D341Med (cell line): ENCODE measurements at regions not wholly inside any gene's neighbourhood (a gene's known extent, or its start where the extent isn't known, plus 50 kb on each side); places are given as distances from the start of the nearest gene placed in this dataset.

Source experiments
- DNase-seq: peaks from one replicate; pipeline ENCODE4 v3.0.0; 2012; ENCODE audit warnings: low spot score

GRCh38 chr2:147647816-147648215 is 197.0 kb upstream of the ACVR2A start:
- no peak for DNase-seq

GRCh38 chr2:147646818-147647468 is 197.9 kb upstream of the ACVR2A start:
- no peak for DNase-seq

DNA sequence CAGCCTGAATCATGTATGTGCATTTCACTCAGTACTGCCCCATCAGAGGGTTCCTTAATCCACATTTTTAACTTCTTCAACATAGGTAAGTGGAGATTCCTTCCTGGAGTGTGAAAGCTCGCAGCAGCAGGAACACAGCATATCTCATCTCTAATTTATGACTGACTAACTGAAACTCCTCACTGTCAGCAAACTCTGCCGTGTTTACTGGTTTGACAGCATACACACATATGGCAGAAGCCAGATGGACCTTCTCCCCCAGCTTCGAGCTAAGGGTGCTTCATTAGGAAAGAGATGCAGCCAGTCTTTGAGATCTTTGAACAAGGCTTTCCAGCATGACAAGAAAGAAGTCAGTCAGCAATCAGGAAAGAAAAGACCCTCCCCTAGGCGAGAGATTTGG is 200.3 kb upstream of the ACVR2A start:
- DNase-seq, result no peak

DNA sequence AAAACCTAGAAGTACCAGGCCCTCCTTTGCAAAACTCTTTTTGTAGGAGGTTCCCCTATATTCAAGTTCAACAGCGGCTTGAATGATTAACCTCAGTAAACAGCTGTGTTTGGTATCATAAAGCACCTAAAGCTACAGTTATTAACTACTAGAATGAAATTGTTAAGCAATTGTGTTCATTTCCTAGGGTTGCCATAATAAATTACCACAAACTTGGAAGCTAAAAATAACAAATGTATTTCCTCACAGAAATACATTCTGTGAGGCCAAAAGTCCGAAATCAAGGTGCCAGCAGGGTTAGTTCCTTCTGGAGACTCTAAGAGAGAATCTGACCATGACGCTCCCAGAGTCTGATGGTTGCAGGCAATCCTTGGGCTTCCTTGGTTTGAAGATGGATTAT is 202.1 kb upstream of the ACVR2A start:
- DNase-seq, result no peak

DNA sequence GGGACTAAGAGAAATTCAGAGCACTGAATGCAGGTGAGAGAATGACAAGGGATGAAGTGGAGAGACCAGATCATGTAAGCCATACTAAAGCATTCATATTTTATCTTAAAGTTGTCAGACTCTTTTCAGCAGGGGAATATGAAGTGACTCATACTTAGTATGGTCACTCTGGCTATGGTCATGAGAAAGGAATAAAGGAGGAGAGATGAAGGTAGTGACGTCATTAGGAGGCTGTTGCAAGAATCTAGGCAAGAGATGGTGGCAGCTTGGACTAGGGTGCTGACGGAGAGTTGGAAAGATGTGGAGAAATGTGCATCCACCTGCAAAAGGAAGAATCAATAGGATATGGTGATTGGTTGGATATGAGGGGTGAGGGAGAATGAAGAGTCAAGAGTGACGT is 203.2 kb upstream of the ACVR2A start:
- DNase-seq, result no peak

- DNase-seq, result no peak
These were observed 204.9 kb upstream of the ACVR2A start for GRCh38 chr2:147639891-147640290.

- no peak for DNase-seq
These were observed 205.4 kb upstream of the ACVR2A start for GRCh38 chr2:147639386-147639785.

DNA sequence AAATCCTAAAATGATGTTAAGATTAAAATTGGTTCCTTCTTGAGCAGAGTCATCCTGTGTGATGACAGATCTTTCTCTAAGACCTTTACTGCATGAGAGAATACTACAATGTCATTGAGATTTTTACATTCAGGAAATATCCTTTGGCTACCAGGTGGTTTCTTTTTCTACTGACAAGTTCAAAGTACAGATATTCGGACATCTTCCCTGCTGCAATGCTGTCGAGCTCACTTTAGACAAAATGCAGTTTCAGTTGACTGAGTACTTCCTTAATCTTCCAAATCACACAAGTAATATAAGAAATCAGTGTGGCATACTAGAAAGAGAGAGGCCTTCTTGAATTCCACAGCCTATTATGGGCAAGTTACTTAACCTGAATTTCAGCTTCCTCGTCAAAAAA is 207.9 kb upstream of the ACVR2A start:
- no peak for DNase-seq

DNA sequence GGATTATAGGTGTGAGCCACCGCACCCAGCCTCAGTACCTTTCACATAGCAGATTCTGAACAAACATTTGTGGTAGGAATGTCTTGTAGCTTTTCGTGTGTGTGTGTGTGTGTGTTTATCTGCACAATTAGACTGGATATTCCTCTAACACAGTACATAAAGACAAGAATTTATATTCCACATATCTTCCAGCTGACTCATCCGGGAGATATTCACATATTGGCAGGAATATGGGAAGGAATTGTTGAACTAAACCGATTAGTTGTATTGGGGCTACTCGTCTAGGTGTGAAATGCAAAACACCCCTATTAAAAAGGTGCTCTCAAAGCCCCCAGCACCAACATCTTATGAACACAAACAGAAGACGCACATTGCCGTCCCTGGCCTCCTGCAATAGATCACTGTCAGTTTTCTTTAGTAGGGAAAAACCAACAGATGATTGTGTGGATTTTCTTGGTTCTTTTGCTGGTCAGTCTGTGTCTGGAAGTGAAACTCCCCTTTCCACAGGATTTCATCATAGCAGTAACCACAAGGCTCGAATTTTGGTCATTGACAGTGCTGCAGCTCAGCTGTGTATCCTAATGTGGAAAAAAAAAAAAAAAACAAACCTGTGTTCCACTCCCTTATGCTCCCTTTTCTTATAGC is 208.5 kb upstream of the ACVR2A start:
- DNase-seq, result no peak

DNA sequence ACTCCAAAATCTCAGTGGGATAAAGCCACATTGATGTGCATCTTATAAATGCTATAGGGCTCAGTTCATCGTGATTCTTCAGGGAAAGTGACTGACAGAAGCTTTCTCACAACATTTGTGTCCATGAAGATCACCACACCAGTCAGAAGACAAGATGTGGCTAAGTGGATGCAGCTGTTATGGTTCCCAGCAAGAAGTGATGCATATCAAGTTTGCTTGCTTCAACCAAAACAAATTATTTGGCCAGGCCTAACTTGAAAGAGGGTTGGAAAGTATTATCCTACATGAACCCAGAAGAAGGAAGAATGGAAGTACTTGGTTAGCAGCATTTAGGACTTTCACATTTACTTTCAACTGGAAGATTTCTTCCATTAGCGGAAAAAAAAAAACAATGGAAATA is 210.0 kb upstream of the ACVR2A start:
- DNase-seq, result no peak

DNA sequence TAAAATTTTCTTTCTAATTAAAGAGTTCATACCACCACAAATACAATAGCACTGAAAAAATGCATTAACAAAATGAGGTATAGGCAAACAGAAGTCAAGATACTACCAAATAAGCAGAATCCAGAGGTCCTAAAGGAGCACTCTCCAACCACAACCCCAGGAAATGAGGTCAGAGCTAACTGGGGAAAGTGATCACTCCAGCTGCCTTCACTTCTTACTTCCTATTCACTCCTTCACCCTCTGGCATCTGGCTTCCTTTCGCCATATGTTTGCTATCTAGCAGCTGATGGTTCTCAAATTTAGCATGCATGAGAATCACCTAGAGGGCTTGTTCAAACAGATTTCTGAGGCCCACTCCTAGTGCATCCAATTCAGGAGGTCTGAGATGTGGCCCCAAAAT is 212.6 kb upstream of the ACVR2A start:
- DNase-seq, result no peak

DNA sequence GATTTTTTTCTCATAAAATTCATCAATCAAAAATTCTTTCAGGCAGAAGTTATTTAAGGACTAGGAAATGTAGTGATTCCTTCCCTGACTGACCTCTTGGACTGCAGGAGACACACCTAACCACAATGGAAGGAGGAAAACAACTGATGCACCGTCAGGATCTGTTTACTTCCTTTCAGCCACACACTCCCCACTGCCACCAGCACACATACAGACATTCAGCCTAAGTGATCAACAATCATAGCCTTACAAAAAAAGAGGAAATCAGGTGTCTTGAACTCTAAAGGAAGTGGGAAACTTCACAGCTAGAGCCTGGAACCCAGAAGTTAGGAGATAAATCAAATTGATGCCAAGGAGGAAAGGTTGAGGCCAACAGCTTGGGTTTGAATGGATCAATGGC is 213.5 kb upstream of the ACVR2A start:
- DNase-seq, result no peak

- no peak for DNase-seq
These were observed 214.2 kb upstream of the ACVR2A start for GRCh38 chr2:147630585-147630984.

DNA sequence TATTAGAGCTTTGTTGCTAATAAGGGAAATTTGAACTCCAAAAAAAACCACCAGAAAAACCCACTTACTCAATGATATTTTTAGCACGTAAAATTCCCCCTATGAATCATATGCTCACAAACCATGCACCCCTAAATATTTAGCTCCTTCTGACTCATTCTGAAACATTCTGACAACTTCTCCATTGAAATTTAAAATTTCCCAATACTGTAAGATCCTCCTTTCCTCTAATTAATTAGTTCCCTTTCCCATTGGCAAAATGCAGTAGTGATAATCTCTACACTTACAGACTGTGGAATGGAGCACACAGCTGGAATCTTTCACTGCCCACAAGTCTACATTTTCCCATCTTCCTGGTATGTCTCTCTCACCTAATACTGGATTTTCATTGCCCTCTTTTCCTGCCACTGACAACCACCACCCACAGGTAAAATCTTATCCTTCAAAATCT is 215.8 kb upstream of the ACVR2A start:
- no peak for DNase-seq

DNA sequence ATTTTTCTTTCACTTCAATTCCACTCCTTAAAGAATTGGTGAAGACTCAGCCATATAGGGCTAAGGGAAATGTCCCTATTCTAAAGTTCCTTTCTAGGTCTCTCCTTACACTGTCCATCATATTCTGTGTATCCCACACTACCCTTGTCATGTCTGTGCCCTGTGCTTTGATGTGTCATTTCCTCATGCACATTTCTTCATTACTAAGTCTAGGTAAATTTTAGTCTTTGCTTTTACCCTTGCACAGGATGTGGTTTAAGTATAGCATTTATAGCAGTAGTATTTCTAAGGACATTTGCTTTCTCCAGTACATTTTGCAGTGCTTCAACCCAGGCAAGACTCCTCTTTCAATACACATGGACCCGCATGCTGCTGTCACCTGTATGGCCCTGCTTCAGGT is 221.5 kb upstream of the ACVR2A start:
- no peak for DNase-seq

DNA sequence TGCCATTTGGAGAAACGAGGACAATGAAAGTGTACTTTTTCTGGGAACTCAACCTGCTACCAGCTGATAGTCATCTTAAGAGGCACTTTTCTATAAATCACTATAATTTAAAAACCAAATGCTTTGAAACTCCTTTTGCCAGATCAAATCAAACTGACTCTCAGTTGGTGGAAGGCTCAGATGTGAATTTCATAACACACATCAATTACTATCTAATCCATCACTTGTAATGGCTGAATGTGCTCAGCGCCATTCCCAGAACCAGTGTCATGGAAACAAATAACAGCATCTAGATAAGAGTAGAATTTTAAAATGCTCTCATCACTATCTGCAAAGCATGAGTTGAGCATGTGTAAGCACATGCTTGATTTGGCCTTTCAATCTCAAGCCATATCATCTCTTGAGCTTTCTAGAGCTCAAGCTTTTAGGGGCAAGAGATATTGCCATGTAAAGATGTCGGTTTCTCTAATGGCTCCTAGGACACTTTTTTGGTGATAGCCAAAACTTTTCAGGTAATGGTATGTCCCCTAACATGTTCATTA is 223.1 kb upstream of the ACVR2A start:
- no peak for DNase-seq

DNA sequence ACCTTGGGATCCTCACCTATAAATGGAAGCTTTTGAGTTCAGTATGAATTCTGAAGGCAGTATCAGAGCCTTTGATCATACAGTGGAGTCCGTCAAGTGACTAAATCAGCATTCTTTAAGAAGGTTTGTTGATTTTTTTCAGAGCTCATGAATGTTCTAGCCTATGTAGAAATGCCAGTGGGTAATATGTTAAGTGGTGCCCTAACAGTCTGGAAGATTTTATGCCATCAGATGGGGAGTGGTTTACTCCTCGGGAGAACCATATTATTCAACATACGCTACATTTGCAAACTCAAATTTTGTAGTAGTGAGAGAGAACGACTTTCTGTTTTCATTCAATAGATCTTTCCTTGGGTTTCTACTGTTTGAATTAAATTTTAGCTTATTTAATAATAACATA is 225.0 kb upstream of the ACVR2A start:
- no peak for DNase-seq

GRCh38 chr2:147615726-147616125 is 229.1 kb upstream of the ACVR2A start:
- DNase-seq, result no peak

- no peak for DNase-seq
These were observed 229.8 kb upstream of the ACVR2A start for GRCh38 chr2:147614979-147615470.

- DNase-seq, result no peak
These were observed 230.4 kb upstream of the ACVR2A start for GRCh38 chr2:147614471-147614870.

DNA sequence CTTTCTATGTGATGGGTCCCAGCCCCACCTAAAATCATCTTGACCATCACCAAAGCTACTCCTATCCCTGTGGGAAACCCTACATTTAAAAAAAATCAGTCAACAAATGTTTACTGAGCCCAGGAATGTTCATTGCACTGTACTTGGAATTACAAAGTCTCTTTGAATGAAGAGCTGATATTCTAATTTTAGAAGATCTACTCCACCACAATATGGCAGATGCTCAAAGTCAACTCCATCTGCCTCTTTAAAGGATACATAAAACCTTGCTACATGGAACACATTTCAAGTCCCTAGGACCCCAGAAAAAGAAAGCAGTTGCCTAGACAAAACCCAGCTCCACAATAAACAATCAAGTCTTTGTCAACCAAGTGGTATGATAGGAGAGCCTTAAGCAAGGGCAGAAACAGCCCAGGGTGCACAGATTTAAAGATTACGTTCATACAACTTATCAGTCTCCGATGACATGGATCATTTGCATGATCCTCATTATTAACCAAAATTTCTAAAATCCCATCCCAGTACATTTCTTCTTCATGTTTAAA is 234.3 kb upstream of the ACVR2A start:
- DNase-seq, result no peak

- DNase-seq, result no peak
These were observed 235.5 kb upstream of the ACVR2A start for GRCh38 chr2:147609301-147609700.

GRCh38 chr2:147607379-147607778 is 237.4 kb upstream of the ACVR2A start:
- DNase-seq, result no peak
